Panc1 (cell line): ENCODE measurements at regions not wholly inside any gene's neighbourhood (a gene's known extent, or its start where the extent isn't known, plus 50 kb on each side); places are given as distances from the start of the nearest gene placed in this dataset.

ENCODE experiments used
- ATAC-seq: fragments of 200-7000 bp; cut with Tn5 transposase; 2 replicates; pipeline ENCODE4 v1.9.1; 2020; ENCODE audit warnings: mild to moderate bottlenecking, moderate library complexity
- BruUV-seq: library from RNA; stranded (reverse); fragments of 400-500 nt; replicated peaks from 2 replicates; lab custom pipeline; 2021; lab: Mats Ljungman, UMichigan
- CTCF ChIA-PET: fragments of 300-600 bp; sonication (Branson Sonifier 250); formaldehyde crosslinking; loops from one replicate; lab custom pipeline; 2022; ENCODE audit warnings: antibody characterized with exemption; lab: Charles Lee
- POLR2A ChIA-PET: fragments of 300-600 bp; sonication (Branson Sonifier 250); formaldehyde crosslinking; loops from one replicate; lab custom pipeline; 2022; ENCODE audit warnings: antibody characterized with exemption; lab: Charles Lee
- DNase-seq: peaks from one replicate; pipeline ENCODE4 v3.0.0-alpha.2; 2010; ENCODE audit warnings: low read depth, low spot score
- H3K27ac ChIP-seq: 2 replicates; pipeline ENCODE4 v1.5.1; 2011; ENCODE audit warnings: mild to moderate bottlenecking, low read length, inconsistent platforms
- H3K27me3 ChIP-seq: fragments of 200-500 bp; sonication (Bioruptor generic); 2 replicates; pipeline ENCODE4 v1.6.0; 2014; ENCODE audit warnings: low read length, inconsistent platforms; ENCODE audit not compliant: control insufficient read depth, insufficient read depth
- H3K36me3 ChIP-seq: fragments of 200-500 bp; sonication (Bioruptor generic); 2 replicates; pipeline ENCODE4 v1.5.1; 2014; ENCODE audit warnings: inconsistent platforms, mild to moderate bottlenecking, low read length, moderate library complexity; ENCODE audit not compliant: control insufficient read depth, insufficient read depth
- H3K4me1 ChIP-seq: 2 replicates; pipeline ENCODE4 v1.5.1; 2011; ENCODE audit warnings: inconsistent platforms, mild to moderate bottlenecking, low read length, moderate library complexity; ENCODE audit not compliant: control insufficient read depth, insufficient read depth
- H3K4me3 ChIP-seq, 2 experiments: 2 replicates each; pipeline ENCODE4 v1.5.1; 2011 to 2012; ENCODE audit warnings: low read depth in 2 of 2, low read length in 2 of 2, mild to moderate bottlenecking in 2 of 2, inconsistent platforms in 1 of 2, moderate library complexity in 1 of 2
- H3K9me3 ChIP-seq: fragments of 200-500 bp; sonication (Bioruptor generic); 2 replicates; pipeline ENCODE4 v1.5.1; 2014; ENCODE audit warnings: low read depth, mild to moderate bottlenecking, inconsistent platforms, low read length, moderate library complexity; ENCODE audit not compliant: control insufficient read depth, insufficient read depth
- CTCF ChIP-seq: fragments of 450-650 bp; IDR thresholded peaks from 2 replicates; pipeline ENCODE4 v1.5.1; 2017; ENCODE audit warnings: mild to moderate bottlenecking
- POLR2AphosphoS5 ChIP-seq: IDR thresholded peaks from 2 replicates; pipeline ENCODE4 v1.6.1; 2012; ENCODE audit warnings: mild to moderate bottlenecking, low read depth, low read length, moderate library complexity
- REST ChIP-seq, 2 experiments: IDR thresholded peaks; 2 replicates each; pipeline ENCODE4 v1.6.1; 2011 to 2012; ENCODE audit warnings: low read depth in 2 of 2, control low read depth in 1 of 2, low read length in 1 of 2, mild to moderate bottlenecking in 1 of 2, moderate library complexity in 1 of 2; ENCODE audit not compliant: insufficient read depth in 1 of 2
- SIN3A ChIP-seq: IDR thresholded peaks from 2 replicates; pipeline ENCODE4 v1.6.1; 2012; ENCODE audit warnings: low read depth, mild to moderate bottlenecking, low read length, moderate library complexity, borderline replicate concordance; ENCODE audit not compliant: insufficient read depth
- TCF7L2 ChIP-seq: IDR thresholded peaks from 2 replicates; pipeline ENCODE4 v1.6.1; 2011; ENCODE audit warnings: mild to moderate bottlenecking, low read depth, low read length, inconsistent platforms
- in situ Hi-C: cut with HindIII; loops from 2 replicates; pipeline ENCODE4 v1.10.0; 2016; ENCODE audit warnings: low sequenced_read_pairs, low pct_unique_long_range_greater_than_20kb
- intact Hi-C: fragments of 100-400 bp; cut with micrococcal nuclease; formaldehyde crosslinking; loops from one replicate; pipeline ENCODE4 v1.10.0; 2022; ENCODE audit not compliant: unreplicated experiment

GRCh38 chr4:164188236-164188635 is 565.7 kb upstream of the SMIM31 start:
- H3K27me3 ChIP-seq, result no peaks in the 10 kb centered on the region
- no peak for ATAC-seq
- ChIA-PET CTCF (no interaction called here), POLR2A (no interaction called here)
- no peaks in the 10 kb centered on the region for H3K9me3 ChIP-seq
- H3K36me3 ChIP-seq, result no peaks in the 10 kb centered on the region
- no peaks in the 10 kb centered on the region for H3K4me1 ChIP-seq
- no peak overlapping the region for H3K27ac ChIP-seq
- no peak overlapping the region for H3K4me3 ChIP-seq
- no peak for DNase-seq
- BruUV-seq, result no TSS peak
- in situ Hi-C loops, result no loop called here
- intact Hi-C loops, result no loop called here
- TF ChIP-seq REST (IDR thresholded peaks at IDR 0.05; ENCODE audit: insufficient read depth in 1 of 2, low read depth in 2 of 2, low read length in 1 of 2) (no peak), SIN3A (no peak), POLR2AphosphoS5 (no peak), CTCF (no peak)

GRCh38 chr4:164192844-164193243 is 561.1 kb upstream of the SMIM31 start:
- Histone ChIP-seq H3K9me3 (no peaks in the 10 kb centered on the region), H3K27me3 (no peaks in the 10 kb centered on the region), H3K4me1 (no peaks in the 10 kb centered on the region), H3K27ac (no peak overlapping the region), H3K36me3 (no peaks in the 10 kb centered on the region), H3K4me3 (no peak overlapping the region)
- in situ Hi-C loops, result no loop called here
- TF ChIP-seq CTCF (no peak), TCF7L2 (no peak), REST (IDR thresholded peaks at IDR 0.05; ENCODE audit: insufficient read depth in 1 of 2, low read depth in 2 of 2, low read length in 1 of 2) (no peak), SIN3A (no peak), POLR2AphosphoS5 (no peak)
- ChIA-PET POLR2A (no interaction called here), CTCF (no interaction called here)
- no TSS peak for BruUV-seq
- ATAC-seq, result no peak
- DNase-seq, result no peak
- intact Hi-C loops, result no loop called here
